Body of pancreas (tissue), 4 donors: ENCODE measurements at regions not wholly inside any gene's neighbourhood (a gene's known extent, or its start where the extent isn't known, plus 50 kb on each side); places are given as distances from the start of the nearest gene placed in this dataset.

Experiments
- ATAC-seq: fragments of 150-250 bp; one replicate; pipeline ENCODE4 v1.9.1; 2016
- DNase-seq, 4 donors: peaks; one replicate each; pipeline ENCODE4 v3.0.0-alpha.2; 2019
- H3K27ac ChIP-seq, 4 donors: fragments of 200-600 bp; sonication (generic); 1 replicate in 3 of 4; 2 replicates in 1 of 4; pipeline versions ENCODE4 v1.5.1 to v1.6.1; 2016 to 2019; ENCODE audit warnings: mild to moderate bottlenecking in 1 of 4, mixed read lengths in 1 of 4, moderate library complexity in 1 of 4
- H3K27me3 ChIP-seq, 2 donors: fragments of 200-600 bp; sonication (generic); one replicate each; pipeline ENCODE4 v1.6.0; 2016; ENCODE audit warnings: mild to moderate bottlenecking in 1 of 2
- H3K36me3 ChIP-seq, 2 donors: fragments of 200-600 bp; sonication (generic); replicated peaks in 1 of 2; 2 replicates each; pipeline ENCODE4 v1.5.1; 2016; ENCODE audit warnings: low read depth in 2 of 2; ENCODE audit not compliant: insufficient read depth in 1 of 2
- H3K4me1 ChIP-seq: fragments of 200-600 bp; sonication (generic); one replicate; pipeline ENCODE4 v1.6.0; 2016
- H3K4me3 ChIP-seq, 2 donors: fragments of 200-600 bp; sonication (generic); 1 replicate in 1 of 2; 2 replicates in 1 of 2; pipeline ENCODE4 v1.5.1; 2016 to 2019
- H3K9me3 ChIP-seq, 3 donors: fragments of 200-600 bp; sonication (generic); 1 replicate in 2 of 3; 2 replicates in 1 of 3; pipeline ENCODE4 v1.5.1; 2016
- CTCF ChIP-seq, 7 experiments: fragments of 450-650 bp in 4 of 7; fragments of 200-600 bp in 3 of 7; sonication (generic) in 3 of 7; IDR thresholded peaks; one replicate each; pipeline ENCODE4 v1.5.1; 2016 to 2019; ENCODE audit warnings: antibody characterized with exemption in 7 of 7
- POLR2A ChIP-seq, 3 donors: fragments of 450-650 bp; IDR thresholded peaks; one replicate each; pipeline ENCODE4 v1.6.1; 2016; ENCODE audit warnings: antibody characterized with exemption in 3 of 3, mild to moderate bottlenecking in 2 of 3
- WGBS, 2 donors: methylation state at CpG; one replicate each; pipeline ENCODE4 v1.1.5; 2017; 5-methylcytosine and 5-hydroxymethylcytosine counted together
- intact Hi-C: fragments of 100-400 bp; cut with DNase I; formaldehyde crosslinking; loops from one replicate; pipeline ENCODE4 v1.15.1; 2023

- Histone ChIP-seq H3K4me3 (no peak overlapping the region), H3K4me1 (no peaks in the 10 kb centered on the region), H3K36me3 (no peaks in the 10 kb centered on the region), H3K9me3 (no peaks in the 10 kb centered on the region), H3K27me3 (no peaks in the 10 kb centered on the region), H3K27ac (no peak overlapping the region)
- TF ChIP-seq POLR2A (IDR thresholded peaks at IDR 0.05): no peak
- no peak for TF ChIP-seq CTCF (IDR thresholded peaks at IDR 0.05)
- DNase-seq (no peak), ATAC-seq (no peak)
- intact Hi-C loops: no loop called here
- WGBS, 2 donors: 86 to 98% methylated on average over 2 of the region's 2 CpGs
These were observed 1073.0 kb upstream of the FLRT2 start for GRCh38 chr14:84456946-84457345.

- ATAC-seq (no peak), DNase-seq (no peak)
- TF ChIP-seq POLR2A (IDR thresholded peaks at IDR 0.05) (no peak), CTCF (IDR thresholded peaks at IDR 0.05) (no peak)
- Histone ChIP-seq H3K9me3 (no peaks in the 10 kb centered on the region), H3K27me3 (no peaks in the 10 kb centered on the region), H3K4me3 (no peak overlapping the region), H3K27ac (no peak overlapping the region), H3K4me1 (no peaks in the 10 kb centered on the region), H3K36me3 (no peaks in the 10 kb centered on the region)
- 74% methylated on average over 1 of the region's 1 CpG for WGBS, 2 donors
- intact Hi-C loops: no loop called here
These were observed 1071.1 kb upstream of the FLRT2 start for GRCh38 chr14:84458881-84459280.

DNA sequence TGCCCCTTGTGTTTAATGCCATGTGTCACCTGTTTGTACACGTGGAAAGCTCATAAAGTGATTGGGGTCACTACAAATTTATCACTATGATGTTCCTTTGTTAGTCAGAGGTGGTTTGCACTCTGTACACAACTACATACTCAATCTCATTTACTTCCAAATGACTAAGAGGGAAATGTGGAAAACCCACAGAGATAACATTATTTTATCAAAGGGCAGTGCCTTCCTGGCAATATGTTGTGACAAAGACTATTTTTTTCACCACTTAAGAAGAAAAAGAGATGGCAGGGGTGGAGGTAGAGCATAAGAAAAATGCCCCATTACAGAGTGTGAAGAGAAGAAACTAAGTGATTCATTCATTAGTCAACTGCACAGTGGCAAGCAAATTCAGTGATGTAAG, 1064.1 kb upstream of the FLRT2 start:
- H3K9me3 ChIP-seq: no peaks in the 10 kb centered on the region
- no peaks in the 10 kb centered on the region for H3K4me1 ChIP-seq
- WGBS, 2 donors: 17 to 21% methylated on average over 1 of the region's 1 CpG
- no peak overlapping the region for H3K4me3 ChIP-seq
- no peak for TF ChIP-seq CTCF (IDR thresholded peaks at IDR 0.05)
- TF ChIP-seq POLR2A (IDR thresholded peaks at IDR 0.05): no peak
- no peaks in the 10 kb centered on the region for H3K36me3 ChIP-seq
- no peak overlapping the region for H3K27ac ChIP-seq
- no peaks in the 10 kb centered on the region for H3K27me3 ChIP-seq
- ATAC-seq (no peak), DNase-seq (no peak)
- intact Hi-C loops: no loop called here

- no peak for ATAC-seq
- Histone ChIP-seq H3K36me3 (no peaks in the 10 kb centered on the region), H3K27ac (no peak overlapping the region), H3K9me3 (no peaks in the 10 kb centered on the region), H3K4me3 (no peak overlapping the region), H3K27me3 (no peaks in the 10 kb centered on the region), H3K4me1 (no peaks in the 10 kb centered on the region)
- TF ChIP-seq CTCF (IDR thresholded peaks at IDR 0.05) (no peak), POLR2A (IDR thresholded peaks at IDR 0.05) (no peak)
- 76 to 97% methylated on average over 4 to 5 of the region's 5 CpGs for WGBS, 2 donors
- no peak for DNase-seq
- intact Hi-C loops: no loop called here
These were observed 1061.8 kb upstream of the FLRT2 start for GRCh38 chr14:84468153-84468552.

GRCh38 chr14:84477996-84478395, 1051.9 kb upstream of the FLRT2 start:
- Histone ChIP-seq H3K27ac (no peak overlapping the region), H3K4me3 (no peak overlapping the region), H3K36me3 (no peaks in the 10 kb centered on the region), H3K27me3 (no peaks in the 10 kb centered on the region), H3K9me3 (no peaks in the 10 kb centered on the region), H3K4me1 (no peaks in the 10 kb centered on the region)
- TF ChIP-seq CTCF (IDR thresholded peaks at IDR 0.05): no peak
- no peak for TF ChIP-seq POLR2A (IDR thresholded peaks at IDR 0.05)
- WGBS, 2 donors: 76 to 98% methylated on average over 2 of the region's 2 CpGs
- intact Hi-C loops: no loop called here
- ATAC-seq (no peak), DNase-seq (no peak)
